GOT3 (cell line): ENCODE measurements at regions not wholly inside any gene's neighbourhood (a gene's known extent, or its start where the extent isn't known, plus 50 kb on each side); places are given as distances from the start of the nearest gene placed in this dataset.

Experiments used
- DNase-seq: peaks from one replicate; lab custom pipeline; 2025; ENCODE audit warnings: mixed read lengths; lab: John Stamatoyannopoulos, UW

- no peak for DNase-seq
Observed at GRCh38 chr5:67515020-67515689, 318.6 kb upstream of the CD180 start.

GRCh38 chr5:67512758-67513157, 316.2 kb upstream of the CD180 start:
- no peak for DNase-seq

- no peak for DNase-seq
Observed at GRCh38 chr5:67511911-67512310, 315.3 kb upstream of the CD180 start.

GRCh38 chr5:67510204-67510603, 313.6 kb upstream of the CD180 start:
- no peak for DNase-seq

GRCh38 chr5:67509402-67510186, 313.0 kb upstream of the CD180 start:
- no peak for DNase-seq

GRCh38 chr5:67506241-67506640, 309.6 kb upstream of the CD180 start:
- DNase-seq = no peak

GRCh38 chr5:67502951-67503350, 306.4 kb upstream of the CD180 start:
- DNase-seq = no peak

- DNase-seq = no peak
Observed at GRCh38 chr5:67496051-67496450, 299.5 kb upstream of the CD180 start.

- no peak for DNase-seq
Observed at GRCh38 chr5:67495072-67495471, 298.5 kb upstream of the CD180 start.

GRCh38 chr5:67494186-67494855, 297.7 kb upstream of the CD180 start:
- no peak for DNase-seq

- no peak for DNase-seq
Observed at GRCh38 chr5:67493676-67494075, 297.1 kb upstream of the CD180 start.

- no peak for DNase-seq
Observed at GRCh38 chr5:67490543-67491321, 294.1 kb upstream of the CD180 start.

GRCh38 chr5:67488885-67489284, 292.3 kb upstream of the CD180 start:
- no peak for DNase-seq

GRCh38 chr5:67487862-67488261, 291.3 kb upstream of the CD180 start:
- no peak for DNase-seq

- no peak for DNase-seq
Observed at GRCh38 chr5:67483453-67484030, 286.9 kb upstream of the CD180 start.

- DNase-seq = no peak
Observed at GRCh38 chr5:67481362-67481761, 284.8 kb upstream of the CD180 start.

- DNase-seq = no peak
Observed at GRCh38 chr5:67478337-67478736, 281.7 kb upstream of the CD180 start.

- no peak for DNase-seq
Observed at GRCh38 chr5:67476995-67477394, 280.4 kb upstream of the CD180 start.

- DNase-seq = no peak
Observed at GRCh38 chr5:67476531-67476930, 279.9 kb upstream of the CD180 start.

- no peak for DNase-seq
Observed at GRCh38 chr5:67475489-67475888, 278.9 kb upstream of the CD180 start.

- DNase-seq = no peak
Observed at GRCh38 chr5:67474597-67475238, 278.1 kb upstream of the CD180 start.
